ENCODE measurements at regions not wholly inside any gene's neighbourhood (a gene's known extent, or its start where the extent isn't known, plus 50 kb on each side); places are given as distances from the start of the nearest gene placed in this dataset.

- no peak overlapping the region for H2AFZ ChIP-seq (ENCODE audit: low read length)
- no peak for DNase-seq
- H3K4me1 ChIP-seq (ENCODE audit: low read length), result no peaks in the 10 kb centered on the region
- H3F3A ChIP-seq (ENCODE audit: insufficient read depth, low read length), result no peaks in the 10 kb centered on the region
- H3K36me3 ChIP-seq (replicated peaks; ENCODE audit: insufficient read depth, low read length), result no peaks in the 10 kb centered on the region
- no peaks in the 10 kb centered on the region for H3K9me3 ChIP-seq (replicated peaks; ENCODE audit: insufficient read depth, low read length)
- TF ChIP-seq EZH2 (optimal IDR thresholded peaks at IDR 0.05; ENCODE audit: low read depth, low read length) (no peak), CTCF (IDR thresholded peaks at IDR 0.05; ENCODE audit: low read length) (no peak), EZH2phosphoT487 (IDR thresholded peaks at IDR 0.05; ENCODE audit: low read length) (no peak)
- no peak overlapping the region for H3K4me3 ChIP-seq (ENCODE audit: low read length)
- no peak overlapping the region for H3K9ac ChIP-seq (ENCODE audit: low read length)
- no peaks in the 10 kb centered on the region for H4K20me1 ChIP-seq (ENCODE audit: insufficient read depth, low read length)
- no peak overlapping the region for H3K4me2 ChIP-seq (ENCODE audit: low read depth, low read length)
- no peaks in the 10 kb centered on the region for H3K27me3 ChIP-seq (replicated peaks; ENCODE audit: insufficient read depth, low read length)
- H3K9me2 ChIP-seq (replicated peaks; ENCODE audit: insufficient read depth, low read length), result no peaks in the 10 kb centered on the region
- H3K79me2 ChIP-seq (ENCODE audit: low read length), result no peaks in the 10 kb centered on the region
- H3K27ac ChIP-seq (ENCODE audit: low read length), result no peak overlapping the region
Observed at GRCh38 chr16:9169094-9169493, 77.7 kb downstream of the HAPSTR1 start.

GRCh38 chr16:9170470-9170869 is 79.0 kb downstream of the HAPSTR1 start:
- no peaks in the 10 kb centered on the region for H3K36me3 ChIP-seq (replicated peaks; ENCODE audit: insufficient read depth, low read length)
- no peak overlapping the region for H3K27ac ChIP-seq (ENCODE audit: low read length)
- H3K4me3 ChIP-seq (ENCODE audit: low read length), result no peak overlapping the region
- H3K79me2 ChIP-seq (ENCODE audit: low read length), result no peaks in the 10 kb centered on the region
- H3K9ac ChIP-seq (ENCODE audit: low read length), result no peak overlapping the region
- no peaks in the 10 kb centered on the region for H3K27me3 ChIP-seq (replicated peaks; ENCODE audit: insufficient read depth, low read length)
- no peak overlapping the region for H3K4me2 ChIP-seq (ENCODE audit: low read depth, low read length)
- no peak overlapping the region for H2AFZ ChIP-seq (ENCODE audit: low read length)
- H4K20me1 ChIP-seq (ENCODE audit: insufficient read depth, low read length), result no peaks in the 10 kb centered on the region
- H3K9me2 ChIP-seq (replicated peaks; ENCODE audit: insufficient read depth, low read length), result no peaks in the 10 kb centered on the region
- H3K9me3 ChIP-seq (replicated peaks; ENCODE audit: insufficient read depth, low read length), result no peaks in the 10 kb centered on the region
- H3K4me1 ChIP-seq (ENCODE audit: low read length), result no peaks in the 10 kb centered on the region
- TF ChIP-seq EZH2 (optimal IDR thresholded peaks at IDR 0.05; ENCODE audit: low read depth, low read length) (no peak), CTCF (IDR thresholded peaks at IDR 0.05; ENCODE audit: low read length) (no peak), EZH2phosphoT487 (IDR thresholded peaks at IDR 0.05; ENCODE audit: low read length) (no peak)
- H3F3A ChIP-seq (ENCODE audit: insufficient read depth, low read length), result no peaks in the 10 kb centered on the region
- DNase-seq, result no peak

GRCh38 chr16:9176547-9177418 is 85.3 kb downstream of the HAPSTR1 start:
- H3K4me1 ChIP-seq (ENCODE audit: low read length), result no peaks in the 10 kb centered on the region
- no peaks in the 10 kb centered on the region for H4K20me1 ChIP-seq (ENCODE audit: insufficient read depth, low read length)
- H3K4me2 ChIP-seq (ENCODE audit: low read depth, low read length), result no peak overlapping the region
- no peaks in the 10 kb centered on the region for H3K9me3 ChIP-seq (replicated peaks; ENCODE audit: insufficient read depth, low read length)
- TF ChIP-seq EZH2 (optimal IDR thresholded peaks at IDR 0.05; ENCODE audit: low read depth, low read length), result no peak
- TF ChIP-seq EZH2phosphoT487 (IDR thresholded peaks at IDR 0.05; ENCODE audit: low read length), result no peak
- no peak overlapping the region for H3K27ac ChIP-seq (ENCODE audit: low read length)
- no peaks in the 10 kb centered on the region for H3K79me2 ChIP-seq (ENCODE audit: low read length)
- H3K4me3 ChIP-seq (ENCODE audit: low read length), result no peak overlapping the region
- no peaks in the 10 kb centered on the region for H3F3A ChIP-seq (ENCODE audit: insufficient read depth, low read length)
- no peaks in the 10 kb centered on the region for H3K36me3 ChIP-seq (replicated peaks; ENCODE audit: insufficient read depth, low read length)
- DNase-seq, result no peak
- H3K9ac ChIP-seq (ENCODE audit: low read length), result no peak overlapping the region
- H3K9me2 ChIP-seq (replicated peaks; ENCODE audit: insufficient read depth, low read length), result no peaks in the 10 kb centered on the region
- no peak overlapping the region for H2AFZ ChIP-seq (ENCODE audit: low read length)
- H3K27me3 ChIP-seq (replicated peaks; ENCODE audit: insufficient read depth, low read length), result no peaks in the 10 kb centered on the region

- DNase-seq, result no peak
- TF ChIP-seq CTCF (IDR thresholded peaks at IDR 0.05; ENCODE audit: low read length) (no peak), EZH2phosphoT487 (IDR thresholded peaks at IDR 0.05; ENCODE audit: low read length) (no peak), EZH2 (optimal IDR thresholded peaks at IDR 0.05; ENCODE audit: low read depth, low read length) (no peak)
- H2AFZ ChIP-seq (ENCODE audit: low read length), result no peak overlapping the region
- H3K27ac ChIP-seq (ENCODE audit: low read length), result no peak overlapping the region
- no peaks in the 10 kb centered on the region for H3K79me2 ChIP-seq (ENCODE audit: low read length)
- no peaks in the 10 kb centered on the region for H4K20me1 ChIP-seq (ENCODE audit: insufficient read depth, low read length)
- no peak overlapping the region for H3K4me3 ChIP-seq (ENCODE audit: low read length)
- no peak overlapping the region for H3K9ac ChIP-seq (ENCODE audit: low read length)
- H3K4me1 ChIP-seq (ENCODE audit: low read length), result no peaks in the 10 kb centered on the region
- no peaks in the 10 kb centered on the region for H3K9me2 ChIP-seq (replicated peaks; ENCODE audit: insufficient read depth, low read length)
- H3K27me3 ChIP-seq (replicated peaks; ENCODE audit: insufficient read depth, low read length), result no peaks in the 10 kb centered on the region
- no peak overlapping the region for H3K4me2 ChIP-seq (ENCODE audit: low read depth, low read length)
- H3K36me3 ChIP-seq (replicated peaks; ENCODE audit: insufficient read depth, low read length), result no peaks in the 10 kb centered on the region
- no peaks in the 10 kb centered on the region for H3F3A ChIP-seq (ENCODE audit: insufficient read depth, low read length)
- no peaks in the 10 kb centered on the region for H3K9me3 ChIP-seq (replicated peaks; ENCODE audit: insufficient read depth, low read length)
Observed at GRCh38 chr16:9177861-9178260, 86.4 kb downstream of the HAPSTR1 start.
